ENCODE measurements at regions not wholly inside any gene's neighbourhood (a gene's known extent, or its start where the extent isn't known, plus 50 kb on each side); places are given as distances from the start of the nearest gene placed in this dataset.

- no peak for TF ChIP-seq TAF1 (IDR thresholded peaks at IDR 0.05; ENCODE audit: low read depth, low read length)
- TF ChIP-seq POLR2AphosphoS5 (IDR thresholded peaks at IDR 0.05; ENCODE audit: low read depth, low read length) = no peak
- TF ChIP-seq POLR2A (IDR thresholded peaks at IDR 0.05; ENCODE audit: low read depth, low read length) = no peak
- no peak for TF ChIP-seq PAX5 (IDR thresholded peaks at IDR 0.05; ENCODE audit: insufficient read depth, low read length, severe bottlenecking)
Measured at GRCh38 chr14:83416476-83416875, 1882.8 kb upstream of the SEL1L start.

Data from GM12891 (cell line).